ENCODE measurements at regions not wholly inside any gene's neighbourhood (a gene's known extent, or its start where the extent isn't known, plus 50 kb on each side); places are given as distances from the start of the nearest gene placed in this dataset.
"Not testable (repeated sequence)": the region's sequence is repeated elsewhere in the genome, so short reads cannot be mapped to it uniquely, and the experiment has no call there.

DNA sequence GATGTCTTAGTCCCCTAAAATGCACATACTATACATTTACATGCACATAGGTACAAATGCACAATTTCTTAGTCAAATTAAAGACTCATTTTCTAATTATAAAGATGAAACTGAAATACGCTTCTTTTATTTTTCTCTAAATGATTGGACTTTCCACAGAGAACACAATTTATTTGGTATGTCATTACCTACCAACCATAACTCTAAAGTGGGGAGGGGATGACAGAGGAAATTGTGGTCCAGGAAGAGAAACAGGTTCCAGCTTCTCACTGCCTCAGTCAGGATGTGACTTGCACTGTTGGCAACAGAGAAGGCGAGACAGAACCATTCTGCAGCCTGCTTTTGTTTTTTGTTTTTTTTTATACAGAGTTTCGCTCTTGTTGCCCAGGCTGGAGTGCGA, 1189.2 kb downstream of the PLA2G4A start:
- TF ChIP-seq, protein P1, sequence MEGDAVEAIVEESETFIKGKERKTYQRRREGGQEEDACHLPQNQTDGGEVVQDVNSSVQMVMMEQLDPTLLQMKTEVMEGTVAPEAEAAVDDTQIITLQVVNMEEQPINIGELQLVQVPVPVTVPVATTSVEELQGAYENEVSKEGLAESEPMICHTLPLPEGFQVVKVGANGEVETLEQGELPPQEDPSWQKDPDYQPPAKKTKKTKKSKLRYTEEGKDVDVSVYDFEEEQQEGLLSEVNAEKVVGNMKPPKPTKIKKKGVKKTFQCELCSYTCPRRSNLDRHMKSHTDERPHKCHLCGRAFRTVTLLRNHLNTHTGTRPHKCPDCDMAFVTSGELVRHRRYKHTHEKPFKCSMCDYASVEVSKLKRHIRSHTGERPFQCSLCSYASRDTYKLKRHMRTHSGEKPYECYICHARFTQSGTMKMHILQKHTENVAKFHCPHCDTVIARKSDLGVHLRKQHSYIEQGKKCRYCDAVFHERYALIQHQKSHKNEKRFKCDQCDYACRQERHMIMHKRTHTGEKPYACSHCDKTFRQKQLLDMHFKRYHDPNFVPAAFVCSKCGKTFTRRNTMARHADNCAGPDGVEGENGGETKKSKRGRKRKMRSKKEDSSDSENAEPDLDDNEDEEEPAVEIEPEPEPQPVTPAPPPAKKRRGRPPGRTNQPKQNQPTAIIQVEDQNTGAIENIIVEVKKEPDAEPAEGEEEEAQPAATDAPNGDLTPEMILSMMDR (IDR thresholded peaks at IDR 0.05; ENCODE audit: low read length, missing control alignments), result no peak
- no peak for DNase-seq (ENCODE audit: low read depth)
- H3K4me3 ChIP-seq (replicated peaks; ENCODE audit: low read depth, low read length), result no peak overlapping the region

DNA sequence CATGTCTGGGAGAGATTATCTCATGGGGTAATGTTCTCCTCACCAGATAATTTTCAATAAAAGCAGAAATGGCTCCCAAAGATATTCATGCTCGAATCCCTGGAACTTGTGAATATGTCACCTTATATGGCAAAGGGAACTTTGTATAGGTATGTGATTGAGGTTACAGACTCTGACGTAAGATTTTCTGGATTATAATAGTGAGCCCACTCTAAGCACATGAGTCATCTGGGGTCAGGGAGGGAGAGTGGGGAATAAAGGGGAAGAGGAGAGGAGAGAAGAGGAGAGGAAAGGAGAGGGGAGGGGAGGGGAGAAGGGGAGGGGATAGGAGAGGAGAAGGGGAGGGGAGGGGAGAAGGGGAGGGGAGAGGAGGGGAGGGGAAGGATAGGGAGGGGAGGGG, 1193.9 kb downstream of the PLA2G4A start:
- TF ChIP-seq, protein P1 (IDR thresholded peaks at IDR 0.05; ENCODE audit: low read length, missing control alignments), result no peak
- DNase-seq (ENCODE audit: low read depth), result peak; percentile 13
- no peak overlapping the region for H3K4me3 ChIP-seq (replicated peaks; ENCODE audit: low read depth, low read length)

DNA sequence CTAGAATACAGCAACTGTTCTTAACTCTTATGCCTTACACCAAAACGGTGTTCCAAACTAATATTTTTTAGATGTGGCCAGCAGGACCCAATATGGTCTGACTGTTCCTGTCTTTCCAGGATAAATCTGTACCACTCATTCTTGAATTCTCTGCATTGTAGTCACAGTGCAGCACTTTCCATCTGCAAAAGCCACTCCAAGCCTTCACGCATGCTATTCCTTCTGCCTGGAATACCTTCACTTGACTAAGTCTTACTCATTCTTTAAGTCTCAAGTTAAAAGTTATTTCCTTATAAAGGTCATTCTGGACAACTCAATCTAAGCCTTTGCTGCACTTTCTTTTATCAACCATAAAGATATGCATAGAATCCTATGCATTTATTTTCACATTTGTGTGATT, 1194.5 kb downstream of the PLA2G4A start:
- no peak overlapping the region for H3K4me3 ChIP-seq (replicated peaks; ENCODE audit: low read depth, low read length)
- no peak for DNase-seq (ENCODE audit: low read depth)
- TF ChIP-seq, protein P1 (IDR thresholded peaks at IDR 0.05; ENCODE audit: low read length, missing control alignments), result no peak

DNA sequence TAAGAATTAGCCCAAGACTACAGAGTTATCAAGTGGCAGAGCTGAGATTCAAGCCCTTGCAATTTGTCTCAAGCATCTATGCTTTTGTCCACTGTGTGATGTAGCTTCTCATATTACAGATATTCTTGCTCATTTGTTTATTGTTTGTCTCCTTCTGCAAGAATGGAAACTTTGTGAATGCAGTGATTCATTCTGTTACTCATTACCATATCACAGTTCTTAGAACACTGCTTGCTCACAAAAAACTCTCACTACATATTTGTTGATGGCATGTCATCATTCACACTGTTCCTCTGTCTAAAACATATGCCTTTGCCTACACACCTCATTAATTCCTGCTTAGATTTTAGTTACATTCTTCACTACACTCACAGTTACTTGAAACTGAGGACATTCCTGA, 1198.9 kb downstream of the PLA2G4A start:
- peak; percentile 91 for DNase-seq (ENCODE audit: low read depth)
- no peak overlapping the region for H3K4me3 ChIP-seq (replicated peaks; ENCODE audit: low read depth, low read length)
- TF ChIP-seq, protein P1 (IDR thresholded peaks at IDR 0.05; ENCODE audit: low read length, missing control alignments), result no peak

DNA sequence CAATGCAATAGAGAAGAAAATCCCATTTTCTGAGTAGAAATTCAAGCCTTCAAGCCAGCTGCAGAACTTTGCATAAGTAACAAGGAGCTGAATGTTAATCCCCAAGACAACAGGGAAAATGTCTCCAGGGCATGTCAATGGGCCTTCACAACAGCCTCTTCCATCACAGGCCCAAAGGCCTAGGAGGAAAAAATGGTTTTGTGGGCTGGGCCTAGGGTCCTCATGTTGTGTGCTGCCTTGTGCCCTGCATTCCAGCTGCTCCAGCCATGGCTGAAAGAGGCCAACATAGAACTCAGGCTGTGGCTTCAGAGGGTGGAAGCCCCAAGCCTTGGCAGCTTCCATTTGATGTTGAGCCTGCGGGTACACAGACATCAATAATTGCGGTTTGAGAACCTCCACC, 1208.8 kb downstream of the PLA2G4A start:
- DNase-seq (ENCODE audit: low read depth); H3K4me3 ChIP-seq (replicated peaks; ENCODE audit: low read depth, low read length): not testable (repeated sequence)

DNA sequence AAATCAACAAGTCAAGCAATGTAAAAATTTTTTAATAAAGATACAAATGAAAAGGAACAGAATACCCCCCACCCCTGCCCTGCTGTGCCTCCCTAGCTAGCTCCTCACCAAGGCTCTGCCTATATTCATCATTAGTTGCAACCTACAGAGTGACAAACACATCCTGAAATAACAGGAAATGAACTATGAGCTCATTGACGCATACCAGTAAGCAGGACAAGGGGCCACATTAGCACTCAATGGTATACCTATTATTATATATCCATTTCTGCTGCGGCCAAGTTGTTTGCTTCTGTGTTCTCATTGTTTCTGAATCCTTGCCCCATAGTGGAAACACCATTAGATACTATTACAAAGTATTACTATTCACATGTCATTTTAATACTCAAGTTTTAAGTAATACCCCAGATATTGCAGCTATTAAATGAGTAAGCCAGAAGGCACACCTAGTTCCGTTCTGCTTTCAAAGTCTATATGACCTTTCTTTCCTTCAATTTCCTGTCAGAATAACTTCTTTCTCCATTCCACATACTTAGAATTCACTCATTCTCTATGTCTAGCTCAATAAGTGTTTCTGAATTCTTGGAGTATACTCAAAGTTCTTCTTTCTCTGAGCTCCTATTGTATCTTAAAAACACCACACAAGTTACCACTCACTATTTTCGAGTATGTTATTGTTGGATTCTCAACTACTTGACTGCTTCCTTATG, 1214.9 kb downstream of the PLA2G4A start:
- DNase-seq (ENCODE audit: low read depth), result peak; percentile 38
- TF ChIP-seq, protein P1 (IDR thresholded peaks at IDR 0.05; ENCODE audit: low read length, missing control alignments), result no peak
- H3K4me3 ChIP-seq (replicated peaks; ENCODE audit: low read depth, low read length), result no peak overlapping the region

DNA sequence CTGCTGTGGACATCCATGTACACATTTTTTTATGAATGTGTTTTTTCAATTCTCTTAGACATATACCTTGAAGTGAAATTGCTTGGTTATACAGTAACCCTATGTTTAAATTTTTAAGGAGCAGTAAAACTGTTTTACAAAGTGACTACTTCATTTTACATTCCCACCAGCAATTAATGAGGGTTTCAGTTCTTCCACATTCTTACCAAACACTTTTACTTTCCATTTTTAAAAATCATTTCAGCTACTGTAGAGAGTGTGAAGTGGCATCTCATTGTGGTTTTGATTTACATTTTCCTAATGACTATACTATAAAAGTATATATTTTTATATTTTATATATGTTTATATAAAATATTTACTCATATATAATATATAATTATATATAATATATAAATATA, 1221.5 kb downstream of the PLA2G4A start:
- TF ChIP-seq, protein P1 (IDR thresholded peaks at IDR 0.05; ENCODE audit: low read length, missing control alignments), result no peak
- DNase-seq (ENCODE audit: low read depth), result no peak
- no peak overlapping the region for H3K4me3 ChIP-seq (replicated peaks; ENCODE audit: low read depth, low read length)
